ENCODE measurements at regions not wholly inside any gene's neighbourhood (a gene's known extent, or its start where the extent isn't known, plus 50 kb on each side); places are given as distances from the start of the nearest gene placed in this dataset.

DNA sequence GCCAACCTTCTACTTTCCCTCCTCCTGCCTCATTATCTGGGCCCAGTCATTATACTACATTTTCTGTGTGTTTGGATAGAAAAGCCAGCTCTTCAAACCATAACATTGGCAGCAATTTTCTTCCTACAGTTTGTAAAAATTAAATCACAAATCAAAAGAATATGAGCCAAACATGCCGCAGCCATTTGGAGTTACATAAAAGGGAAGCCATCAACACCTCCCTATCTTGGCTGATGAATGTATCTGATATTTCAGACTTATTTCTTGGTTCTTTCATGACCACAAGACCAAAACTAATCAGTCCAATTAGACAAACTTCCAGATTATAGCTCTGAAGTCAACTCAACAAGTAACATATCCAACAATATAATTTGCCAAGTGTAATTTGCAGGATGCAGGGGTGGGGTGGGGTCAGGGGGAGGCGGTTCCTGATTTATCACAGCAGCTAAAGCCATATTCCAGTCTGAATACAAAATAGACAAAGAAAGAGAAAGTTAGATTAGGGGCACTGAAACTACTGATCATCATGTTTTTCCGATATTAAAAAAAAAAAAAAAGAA, 89.4 kb upstream of the CNTLN start:
- Histone ChIP-seq H3K4ac (ENCODE audit: low read depth, low read length) (no peak overlapping the region), H3K27ac (ENCODE audit: insufficient read length, low read depth, low read length) (no peak overlapping the region), H3K4me2 (ENCODE audit: insufficient read depth, insufficient read length, low read length) (no peak overlapping the region), H3T11ph (ENCODE audit: low read length) (no peak overlapping the region), H3K4me1 (ENCODE audit: insufficient read depth, low read length) (no peaks in the 10 kb centered on the region), H3K9me3 (ENCODE audit: control insufficient read depth, low read depth, low read length) (no peaks in the 10 kb centered on the region), H3K18ac (ENCODE audit: insufficient read length, low read depth, low read length) (no peak overlapping the region), H2BK120ac (ENCODE audit: low read depth, low read length, poor library complexity, severe bottlenecking) (no peak overlapping the region), H3K56ac (ENCODE audit: insufficient read length, low read depth, low read length) (no peak overlapping the region), H3K27me3 (ENCODE audit: insufficient read depth, low read length) (no peaks in the 10 kb centered on the region), H2AFZ (ENCODE audit: low read length) (no peak overlapping the region), H2BK15ac (ENCODE audit: low read depth, low read length) (no peak overlapping the region), H2BK5ac (ENCODE audit: insufficient read length, low read length) (no peak overlapping the region), H3K9ac (ENCODE audit: extremely low read depth, insufficient read length, low read length) (no peak overlapping the region), H3K79me2 (ENCODE audit: insufficient read depth, low read length) (no peaks in the 10 kb centered on the region), H3K79me1 (ENCODE audit: insufficient read depth, low read depth, low read length, poor library complexity, severe bottlenecking) (no peaks in the 10 kb centered on the region), H3K14ac (ENCODE audit: insufficient read depth, low read length) (no peak overlapping the region), H2BK12ac (ENCODE audit: insufficient read length, low read depth, low read length) (no peak overlapping the region), H4K91ac (ENCODE audit: insufficient read length, low read depth, low read length) (no peak overlapping the region), H3K23me2 (ENCODE audit: insufficient read length, low read depth, low read length, poor library complexity, severe bottlenecking) (no peaks in the 10 kb centered on the region), H2AK5ac (ENCODE audit: insufficient read length, low read length) (no peak overlapping the region), H3K23ac (ENCODE audit: insufficient read length, low read depth, low read length) (no peak overlapping the region), H4K20me1 (ENCODE audit: control insufficient read depth, insufficient read depth, insufficient read length) (no peaks in the 10 kb centered on the region), H2BK20ac (ENCODE audit: low read depth, low read length, poor library complexity, severe bottlenecking) (no peak overlapping the region), H4K8ac (replicated peaks; ENCODE audit: insufficient read length, low read depth, low read length) (no peak overlapping the region), H4K5ac (ENCODE audit: insufficient read length, low read depth, low read length) (no peak overlapping the region)
- Mint-ChIP-seq H3K4me3 (no peak overlapping the region), H3K9me3 (no peaks in the 10 kb centered on the region; a peak in 1 of 5 replicates), H3K4me1 (no peaks in the 10 kb centered on the region), H3K36me3 (ENCODE audit: insufficient read depth in 1 of 3, low read depth in 3 of 3) (no peaks in the 10 kb centered on the region; a peak in 1 of 7 replicates), H3K27me3 (ENCODE audit: low read depth) (no peaks in the 10 kb centered on the region), H3K27ac (no peak overlapping the region)
- no CpG with 5 or more reads among the region's 3 CpGs for WGBS (ENCODE audit: extremely low coverage, insufficient read length, low lambda C conversion rate)
- no peak for DNase-seq
- TF ChIP-seq, protein P1, sequence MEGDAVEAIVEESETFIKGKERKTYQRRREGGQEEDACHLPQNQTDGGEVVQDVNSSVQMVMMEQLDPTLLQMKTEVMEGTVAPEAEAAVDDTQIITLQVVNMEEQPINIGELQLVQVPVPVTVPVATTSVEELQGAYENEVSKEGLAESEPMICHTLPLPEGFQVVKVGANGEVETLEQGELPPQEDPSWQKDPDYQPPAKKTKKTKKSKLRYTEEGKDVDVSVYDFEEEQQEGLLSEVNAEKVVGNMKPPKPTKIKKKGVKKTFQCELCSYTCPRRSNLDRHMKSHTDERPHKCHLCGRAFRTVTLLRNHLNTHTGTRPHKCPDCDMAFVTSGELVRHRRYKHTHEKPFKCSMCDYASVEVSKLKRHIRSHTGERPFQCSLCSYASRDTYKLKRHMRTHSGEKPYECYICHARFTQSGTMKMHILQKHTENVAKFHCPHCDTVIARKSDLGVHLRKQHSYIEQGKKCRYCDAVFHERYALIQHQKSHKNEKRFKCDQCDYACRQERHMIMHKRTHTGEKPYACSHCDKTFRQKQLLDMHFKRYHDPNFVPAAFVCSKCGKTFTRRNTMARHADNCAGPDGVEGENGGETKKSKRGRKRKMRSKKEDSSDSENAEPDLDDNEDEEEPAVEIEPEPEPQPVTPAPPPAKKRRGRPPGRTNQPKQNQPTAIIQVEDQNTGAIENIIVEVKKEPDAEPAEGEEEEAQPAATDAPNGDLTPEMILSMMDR (conservative IDR thresholded peaks at IDR 0.05) = no peak
